GM19238 (cell line): ENCODE measurements at regions not wholly inside any gene's neighbourhood (a gene's known extent, or its start where the extent isn't known, plus 50 kb on each side); places are given as distances from the start of the nearest gene placed in this dataset.

ENCODE experiments used
- DNase-seq: peaks from one replicate; pipeline ENCODE4 v3.0.0; 2011; ENCODE audit warnings: low spot score; ENCODE audit not compliant: insufficient read length

GRCh38 chr12:107547389-107547788, 138.2 kb upstream of the PWP1 start:
- no peak for DNase-seq

GRCh38 chr12:107549651-107550480, 135.7 kb upstream of the PWP1 start:
- DNase-seq = no peak

DNA sequence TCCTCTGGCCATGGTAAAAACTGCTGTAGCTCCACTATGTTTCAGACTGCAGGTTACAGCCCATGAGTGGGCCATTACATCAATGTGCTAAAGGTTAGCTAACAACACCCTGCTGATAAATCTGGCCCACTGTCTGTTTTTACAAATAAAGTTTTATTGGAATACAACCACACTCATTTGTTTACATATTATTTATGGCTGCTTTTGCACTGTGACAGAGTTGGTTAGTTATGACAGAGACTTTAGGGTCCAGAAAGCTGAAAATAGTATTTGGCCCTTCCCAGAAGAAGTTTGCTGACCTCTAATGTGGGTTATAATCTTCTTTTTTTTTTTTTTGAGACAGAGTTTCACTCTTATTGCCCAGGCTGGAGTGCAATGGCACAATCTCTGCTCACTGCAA, 134.2 kb upstream of the PWP1 start:
- DNase-seq = no peak

- no peak for DNase-seq
Observed at GRCh38 chr12:107552263-107552662, 133.3 kb upstream of the PWP1 start.

DNA sequence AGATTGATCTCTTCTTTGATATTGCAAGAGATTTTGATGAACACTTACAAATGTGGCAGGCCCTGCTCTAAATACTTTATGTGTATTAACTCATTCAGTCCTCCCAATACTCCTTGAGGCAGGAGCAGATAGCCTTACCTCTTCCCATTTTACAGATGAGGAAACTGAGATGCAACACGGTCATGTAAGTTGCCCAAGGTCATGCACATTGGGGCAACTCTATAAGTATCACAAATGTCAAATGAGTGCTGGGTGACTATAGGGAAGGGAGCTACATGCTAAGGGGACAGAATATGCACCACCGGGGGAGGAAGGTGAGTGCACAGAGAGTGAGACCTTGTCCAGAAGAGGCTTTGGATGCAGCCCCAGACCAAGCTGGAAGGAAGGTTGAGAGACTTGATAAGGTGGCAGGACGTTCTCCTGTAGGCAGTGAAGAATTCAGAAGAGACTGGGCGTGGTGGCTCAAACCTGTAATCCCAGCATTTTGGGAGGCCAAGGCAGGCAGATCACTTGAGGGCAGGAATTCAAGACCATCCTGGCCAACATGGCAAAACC, 132.3 kb upstream of the PWP1 start:
- no peak for DNase-seq

GRCh38 chr12:107554941-107555340, 130.7 kb upstream of the PWP1 start:
- DNase-seq = no peak

DNA sequence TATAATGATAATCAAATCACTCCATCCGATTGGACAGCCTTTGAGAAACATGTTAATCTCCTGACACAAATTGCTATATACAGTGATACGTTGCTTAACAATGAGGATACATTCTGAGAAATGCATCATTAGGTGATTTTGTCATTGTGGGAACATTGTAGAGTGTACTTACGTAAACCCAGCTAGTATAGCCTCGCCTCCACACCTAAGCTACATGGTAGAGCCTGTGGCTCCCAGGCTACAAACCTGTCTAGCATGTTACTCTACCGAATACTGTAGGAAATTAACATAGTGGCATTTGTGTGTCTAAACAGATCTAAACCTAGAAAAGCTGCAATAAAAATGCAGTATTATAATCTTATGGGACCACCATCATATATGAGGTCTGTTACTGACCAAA, 128.6 kb upstream of the PWP1 start:
- no peak for DNase-seq

GRCh38 chr12:107557589-107558100, 128.0 kb upstream of the PWP1 start:
- no peak for DNase-seq

DNA sequence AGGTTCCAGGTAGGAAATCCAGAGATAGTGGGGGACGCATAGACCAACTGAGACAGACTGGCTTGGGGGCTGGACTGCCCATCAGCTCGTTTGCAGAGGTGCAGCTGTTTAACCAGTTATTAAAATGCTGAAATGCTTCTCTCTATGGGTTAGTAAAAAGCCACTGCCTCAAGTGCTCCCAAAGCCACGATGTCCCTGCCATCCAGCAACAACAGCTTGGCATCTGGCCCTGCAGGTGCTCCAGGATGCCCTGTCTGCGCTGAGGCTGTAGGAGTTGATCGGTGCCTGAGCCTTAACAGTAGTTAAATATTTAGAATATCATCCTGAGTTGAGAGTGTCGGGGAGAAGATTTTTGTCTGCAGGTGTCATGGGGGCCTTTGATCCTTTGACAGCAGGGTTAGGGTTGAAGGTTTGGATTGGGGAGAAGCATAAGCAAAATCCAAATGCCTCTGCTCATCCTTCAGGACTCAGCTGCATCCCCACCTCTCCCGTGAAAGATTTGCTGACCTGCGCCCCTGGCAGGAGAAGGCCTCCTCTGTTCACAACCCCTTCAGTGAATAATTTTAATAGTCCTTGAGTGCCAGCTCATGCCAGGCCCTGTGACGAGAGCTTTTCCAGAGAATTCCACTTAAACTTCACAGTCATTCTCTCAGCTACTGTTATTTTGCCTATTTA, 127.3 kb upstream of the PWP1 start:
- no peak for DNase-seq

GRCh38 chr12:107558816-107559382, 126.7 kb upstream of the PWP1 start:
- DNase-seq = no peak

GRCh38 chr12:107560165-107560898, 125.3 kb upstream of the PWP1 start:
- no peak for DNase-seq

GRCh38 chr12:107560899-107561285, 124.7 kb upstream of the PWP1 start:
- DNase-seq = no peak

DNA sequence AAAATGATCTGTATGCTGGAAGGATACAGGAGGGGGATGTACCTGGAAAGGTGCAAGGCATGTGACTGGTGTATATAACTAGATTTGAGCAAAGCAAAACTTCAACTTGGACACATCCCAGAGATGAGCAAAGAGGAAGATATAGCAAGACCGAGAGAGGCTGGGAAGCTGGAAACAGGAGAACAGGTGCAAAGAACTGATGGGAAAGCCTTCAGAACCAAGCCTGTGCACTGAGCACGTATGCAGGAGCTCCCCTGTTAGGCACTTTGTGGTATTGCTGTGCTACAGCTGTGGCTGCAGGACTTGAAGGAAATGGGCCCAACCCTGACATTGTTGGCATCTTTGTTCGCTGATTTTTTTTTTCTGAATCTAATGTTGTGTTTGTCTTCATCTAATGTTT, 120.7 kb upstream of the PWP1 start:
- DNase-seq = no peak

GRCh38 chr12:107565551-107565950, 120.0 kb upstream of the PWP1 start:
- no peak for DNase-seq

DNA sequence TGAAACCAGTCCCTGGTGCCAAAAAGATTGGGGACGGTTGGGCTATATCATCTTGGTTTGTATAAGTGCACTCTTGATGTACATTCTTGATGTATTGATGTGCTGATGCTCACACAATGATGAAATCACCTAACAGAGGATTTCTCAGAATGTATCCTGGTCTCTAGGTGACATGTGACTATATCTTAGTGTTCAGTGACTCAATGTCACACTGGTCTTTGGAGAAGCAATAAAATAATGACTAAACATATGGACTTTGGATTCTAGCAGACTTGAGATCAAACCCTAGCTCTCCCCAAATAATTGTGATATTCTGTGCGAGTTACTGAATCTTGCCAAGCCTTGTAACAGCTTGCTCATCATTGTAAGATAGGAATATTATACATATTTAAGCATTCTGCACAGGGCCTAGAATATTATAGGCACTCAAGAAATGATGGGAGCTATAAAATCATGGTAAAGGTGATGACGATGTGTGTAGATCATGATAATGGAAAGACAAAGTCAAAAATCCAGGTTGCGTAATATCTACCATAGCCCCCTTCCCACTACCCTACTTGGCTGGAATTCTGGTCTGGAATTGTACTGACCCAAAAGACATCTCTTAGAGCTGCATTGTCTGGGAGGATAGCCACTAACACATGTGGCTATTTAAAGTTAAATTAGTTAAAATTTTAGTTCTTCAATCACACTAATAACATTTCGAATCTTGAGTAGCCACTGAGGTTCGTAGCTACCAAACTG, 117.6 kb upstream of the PWP1 start:
- DNase-seq = no peak

DNA sequence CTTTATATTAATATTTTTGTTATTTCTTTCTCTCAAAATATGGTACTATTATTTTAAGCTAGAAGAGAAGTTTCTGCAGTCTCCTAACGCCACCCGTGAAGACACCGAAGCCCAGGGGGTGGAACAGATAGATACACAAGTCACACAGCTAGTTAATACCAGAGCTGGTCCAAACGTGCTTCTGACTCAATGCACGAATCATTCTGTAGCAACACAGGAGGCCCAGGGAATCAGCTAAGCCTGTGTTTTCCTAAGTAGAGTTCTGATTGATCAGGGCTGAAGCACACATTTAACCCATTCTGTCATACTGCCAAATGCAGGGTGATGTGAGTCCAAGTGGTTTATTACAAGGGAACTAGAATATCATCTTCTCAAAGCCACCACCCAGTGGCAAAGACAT, 116.9 kb upstream of the PWP1 start:
- DNase-seq = no peak

DNA sequence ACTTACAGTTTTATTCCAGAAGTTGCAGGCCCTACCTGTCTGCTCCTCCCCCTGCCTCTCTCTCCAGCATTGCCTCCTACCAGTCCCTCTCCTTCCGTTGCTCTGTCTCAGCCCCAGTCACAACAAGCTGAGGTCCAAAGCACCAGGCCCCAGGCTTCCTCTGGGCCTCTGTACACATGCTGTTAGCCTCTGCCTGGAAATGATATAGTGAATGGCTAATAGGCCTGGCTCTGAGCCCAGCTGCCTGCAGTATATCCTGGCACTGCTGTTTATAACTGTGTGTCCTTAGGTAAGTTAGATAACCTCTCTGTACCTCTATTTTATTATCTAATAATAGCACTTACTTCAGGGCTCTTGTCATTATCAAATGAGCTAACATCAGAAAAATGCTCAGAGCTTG, 114.9 kb upstream of the PWP1 start:
- no peak for DNase-seq

DNA sequence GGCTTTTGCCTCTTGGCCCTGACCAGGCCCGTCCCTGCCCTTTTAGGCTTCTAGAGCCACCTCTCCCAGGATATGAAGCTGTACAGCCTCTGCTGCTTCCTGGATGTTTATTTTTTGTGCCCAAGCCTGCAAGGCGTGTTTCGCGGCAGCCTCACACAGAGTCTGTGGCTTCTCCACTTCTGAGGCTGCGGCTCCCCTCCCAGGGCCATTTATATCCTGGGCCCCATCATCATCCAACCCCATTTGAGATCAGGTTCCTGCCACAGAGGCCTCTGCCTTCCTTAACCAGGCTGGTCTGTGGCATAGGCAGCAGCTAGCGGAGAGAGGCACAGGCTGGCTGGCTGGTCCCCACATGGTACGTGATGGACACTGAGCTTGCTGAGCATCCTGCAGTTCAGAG, 114.1 kb upstream of the PWP1 start:
- DNase-seq = no peak

DNA sequence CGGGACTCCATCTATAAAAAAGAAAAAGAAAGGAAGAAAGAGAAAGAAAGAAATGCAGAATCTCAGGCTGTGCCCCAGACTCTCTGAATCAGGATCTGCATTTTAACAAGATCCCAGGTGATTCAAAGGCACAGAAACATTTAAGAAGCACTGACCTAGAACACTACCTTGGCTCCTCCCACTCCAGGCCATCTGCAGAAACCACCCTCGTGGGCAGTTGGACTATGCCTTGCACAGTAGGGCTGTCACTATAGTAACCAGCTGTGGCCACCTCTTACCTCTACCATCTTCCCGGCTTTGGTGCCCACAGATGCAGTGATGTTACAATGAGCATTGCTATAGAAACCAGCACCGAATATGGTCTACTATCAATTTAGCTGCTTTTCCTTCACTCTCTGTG, 110.9 kb upstream of the PWP1 start:
- DNase-seq = no peak

GRCh38 chr12:107580750-107581618, 104.6 kb upstream of the PWP1 start:
- no peak for DNase-seq
